ENCODE measurements at regions not wholly inside any gene's neighbourhood (a gene's known extent, or its start where the extent isn't known, plus 50 kb on each side); places are given as distances from the start of the nearest gene placed in this dataset.

GRCh38 chr6:159114569-159114968 is 54.6 kb upstream of the FNDC1 start:
- TF ChIP-seq, protein P1, sequence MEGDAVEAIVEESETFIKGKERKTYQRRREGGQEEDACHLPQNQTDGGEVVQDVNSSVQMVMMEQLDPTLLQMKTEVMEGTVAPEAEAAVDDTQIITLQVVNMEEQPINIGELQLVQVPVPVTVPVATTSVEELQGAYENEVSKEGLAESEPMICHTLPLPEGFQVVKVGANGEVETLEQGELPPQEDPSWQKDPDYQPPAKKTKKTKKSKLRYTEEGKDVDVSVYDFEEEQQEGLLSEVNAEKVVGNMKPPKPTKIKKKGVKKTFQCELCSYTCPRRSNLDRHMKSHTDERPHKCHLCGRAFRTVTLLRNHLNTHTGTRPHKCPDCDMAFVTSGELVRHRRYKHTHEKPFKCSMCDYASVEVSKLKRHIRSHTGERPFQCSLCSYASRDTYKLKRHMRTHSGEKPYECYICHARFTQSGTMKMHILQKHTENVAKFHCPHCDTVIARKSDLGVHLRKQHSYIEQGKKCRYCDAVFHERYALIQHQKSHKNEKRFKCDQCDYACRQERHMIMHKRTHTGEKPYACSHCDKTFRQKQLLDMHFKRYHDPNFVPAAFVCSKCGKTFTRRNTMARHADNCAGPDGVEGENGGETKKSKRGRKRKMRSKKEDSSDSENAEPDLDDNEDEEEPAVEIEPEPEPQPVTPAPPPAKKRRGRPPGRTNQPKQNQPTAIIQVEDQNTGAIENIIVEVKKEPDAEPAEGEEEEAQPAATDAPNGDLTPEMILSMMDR (IDR thresholded peaks at IDR 0.05) = no peak
- Mint-ChIP-seq H3K4me3 (no peak overlapping the region), H3K27me3 (ENCODE audit: low read depth in 2 of 2) (no peaks in the 10 kb centered on the region), H3K27ac (peak overlapping the region; percentile 45 to 48), H3K4me1 (peaks cover 22 to 39% of the 10 kb centered on the region in 2 donors), H3K36me3 (no peaks in the 10 kb centered on the region), H3K9me3 (no peaks in the 10 kb centered on the region)
- DNase-seq = no peak
- Histone ChIP-seq H3K4me3 (ENCODE audit: low read length) (no peak overlapping the region), H3K27ac (ENCODE audit: low read length) (no peak overlapping the region), H3K36me3 (ENCODE audit: control insufficient read depth, insufficient read depth, low read length) (no peaks in the 10 kb centered on the region), H3K9me3 (ENCODE audit: control insufficient read depth, insufficient read depth, low read length) (no peaks in the 10 kb centered on the region), H3K27me3 (ENCODE audit: control insufficient read depth, insufficient read depth, low read length) (no peaks in the 10 kb centered on the region), H3K4me1 (ENCODE audit: control insufficient read depth, insufficient read depth, low read length) (peaks cover 62% of the 10 kb centered on the region)
- intact Hi-C loops (cut with micrococcal nuclease) = no loop called here
- no peak for ATAC-seq
- 28% methylated on average over 2 of the region's 3 CpGs for WGBS (ENCODE audit: insufficient coverage)

DNA sequence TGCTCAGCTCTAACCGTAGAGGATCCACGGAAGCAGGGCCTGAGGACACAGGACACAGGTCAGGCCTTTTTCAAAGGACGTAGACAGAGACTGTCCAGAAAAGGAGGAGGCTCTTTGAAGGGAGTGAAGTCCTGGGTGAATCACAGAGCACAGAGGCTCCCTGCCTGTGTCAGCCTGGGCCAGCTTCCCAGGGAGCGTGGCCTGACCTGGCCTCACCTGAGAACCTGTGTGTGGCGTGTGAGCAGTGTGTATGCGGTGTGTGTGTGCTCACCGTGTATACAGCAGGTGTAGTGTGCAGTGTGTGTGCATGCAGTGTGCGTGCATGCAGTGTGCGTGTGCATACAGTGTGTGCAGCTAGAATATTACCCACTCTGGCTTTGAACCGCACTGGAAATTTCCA is 56.0 kb upstream of the FNDC1 start:
- TF ChIP-seq, protein P1 (IDR thresholded peaks at IDR 0.05) = no peak
- H3K9me3 ChIP-seq (ENCODE audit: control insufficient read depth, insufficient read depth, low read length) = no peaks in the 10 kb centered on the region
- peaks cover 72% of the 10 kb centered on the region for H3K4me1 ChIP-seq (ENCODE audit: control insufficient read depth, insufficient read depth, low read length)
- WGBS (ENCODE audit: insufficient coverage) = over 99% methylated on average over 10 of the region's 10 CpGs
- intact Hi-C loops (cut with micrococcal nuclease) = no loop called here
- no peaks in the 10 kb centered on the region for H3K36me3 ChIP-seq (ENCODE audit: control insufficient read depth, insufficient read depth, low read length)
- DNase-seq (no peak), ATAC-seq (no peak)
- Mint-ChIP-seq H3K27me3 (ENCODE audit: low read depth in 2 of 2) (no peaks in the 10 kb centered on the region), H3K4me1 (peaks cover 34 to 49% of the 10 kb centered on the region in 2 donors), H3K4me3 (no peak overlapping the region), H3K27ac (no peak overlapping the region), H3K9me3 (no peaks in the 10 kb centered on the region), H3K36me3 (no peaks in the 10 kb centered on the region)
- H3K4me3 ChIP-seq (ENCODE audit: low read length) = no peak overlapping the region
- H3K27me3 ChIP-seq (ENCODE audit: control insufficient read depth, insufficient read depth, low read length) = no peaks in the 10 kb centered on the region
- H3K27ac ChIP-seq (ENCODE audit: low read length) = no peak overlapping the region

GRCh38 chr6:159112714-159113113 is 56.5 kb upstream of the FNDC1 start:
- no peak overlapping the region for H3K4me3 Mint-ChIP-seq
- ATAC-seq (no peak), DNase-seq (no peak)
- WGBS (ENCODE audit: insufficient coverage) = 91% methylated on average over 9 of the region's 9 CpGs
- H3K9me3 Mint-ChIP-seq = no peaks in the 10 kb centered on the region
- Histone ChIP-seq H3K9me3 (ENCODE audit: control insufficient read depth, insufficient read depth, low read length) (no peaks in the 10 kb centered on the region), H3K4me3 (ENCODE audit: low read length) (no peak overlapping the region), H3K4me1 (ENCODE audit: control insufficient read depth, insufficient read depth, low read length) (peaks cover 72% of the 10 kb centered on the region), H3K36me3 (ENCODE audit: control insufficient read depth, insufficient read depth, low read length) (no peaks in the 10 kb centered on the region), H3K27me3 (ENCODE audit: control insufficient read depth, insufficient read depth, low read length) (no peaks in the 10 kb centered on the region), H3K27ac (ENCODE audit: low read length) (no peak overlapping the region)
- TF ChIP-seq, protein P1 (IDR thresholded peaks at IDR 0.05) = no peak
- H3K4me1 Mint-ChIP-seq = peaks cover 39 to 54% of the 10 kb centered on the region in 2 donors
- intact Hi-C loops (cut with micrococcal nuclease) = no loop called here
- H3K27me3 Mint-ChIP-seq (ENCODE audit: low read depth in 2 of 2) = no peaks in the 10 kb centered on the region
- H3K36me3 Mint-ChIP-seq = no peaks in the 10 kb centered on the region
- H3K27ac Mint-ChIP-seq = no peak overlapping the region

GRCh38 chr6:159110748-159111147 is 58.5 kb upstream of the FNDC1 start:
- Histone ChIP-seq H3K36me3 (ENCODE audit: control insufficient read depth, insufficient read depth, low read length) (no peaks in the 10 kb centered on the region), H3K4me3 (ENCODE audit: low read length) (no peak overlapping the region), H3K27ac (ENCODE audit: low read length) (no peak overlapping the region), H3K27me3 (ENCODE audit: control insufficient read depth, insufficient read depth, low read length) (no peaks in the 10 kb centered on the region), H3K4me1 (ENCODE audit: control insufficient read depth, insufficient read depth, low read length) (peaks cover 76% of the 10 kb centered on the region), H3K9me3 (ENCODE audit: control insufficient read depth, insufficient read depth, low read length) (no peaks in the 10 kb centered on the region)
- intact Hi-C loops (cut with micrococcal nuclease) = no loop called here
- Mint-ChIP-seq H3K4me1 (peaks cover 58 to 73% of the 10 kb centered on the region in 2 donors), H3K27me3 (ENCODE audit: low read depth in 2 of 2) (no peaks in the 10 kb centered on the region), H3K27ac (peak overlapping the region in 1 of 2 donors; percentile 14), H3K36me3 (no peaks in the 10 kb centered on the region), H3K9me3 (no peaks in the 10 kb centered on the region), H3K4me3 (no peak overlapping the region)
- DNase-seq (peak in 1 of 2 donors; percentile 6), ATAC-seq (no peak)
- TF ChIP-seq, protein P1 (IDR thresholded peaks at IDR 0.05) = no peak
